ENCODE measurements at regions not wholly inside any gene's neighbourhood (a gene's known extent, or its start where the extent isn't known, plus 50 kb on each side); places are given as distances from the start of the nearest gene placed in this dataset.

DNA sequence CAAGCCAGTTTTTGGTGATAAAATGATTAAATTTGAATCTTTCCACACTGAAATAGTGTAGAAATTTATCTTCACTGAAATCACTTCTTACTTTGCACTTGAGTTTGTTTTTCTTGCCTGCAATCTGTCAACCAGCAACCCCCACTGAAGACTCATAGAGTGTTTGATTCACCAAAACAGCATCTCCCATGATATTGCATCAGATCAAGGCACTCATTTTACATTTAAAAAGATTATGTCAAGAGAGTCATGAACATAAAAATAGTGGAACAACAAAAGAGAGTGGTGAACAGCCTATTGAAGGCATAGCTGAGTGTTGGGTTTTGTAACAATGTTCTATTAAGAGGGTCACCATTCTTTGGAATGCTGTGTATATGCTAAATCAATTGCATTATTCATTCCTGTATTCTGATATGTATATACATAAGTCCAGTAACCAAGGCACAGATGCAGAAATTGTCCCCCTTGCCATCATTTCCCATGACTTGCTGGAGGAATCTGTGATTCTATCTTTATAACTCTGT lies 1934.9 kb downstream of the ARAP2 start:
- TF ChIP-seq CTCF (IDR thresholded peaks at IDR 0.05): no peak
- TF ChIP-seq EP300 (IDR thresholded peaks at IDR 0.05): no peak
- no peak for TF ChIP-seq POLR2A (IDR thresholded peaks at IDR 0.05; ENCODE audit: low read depth)
